ENCODE measurements at regions not wholly inside any gene's neighbourhood (a gene's known extent, or its start where the extent isn't known, plus 50 kb on each side); places are given as distances from the start of the nearest gene placed in this dataset.

DNA sequence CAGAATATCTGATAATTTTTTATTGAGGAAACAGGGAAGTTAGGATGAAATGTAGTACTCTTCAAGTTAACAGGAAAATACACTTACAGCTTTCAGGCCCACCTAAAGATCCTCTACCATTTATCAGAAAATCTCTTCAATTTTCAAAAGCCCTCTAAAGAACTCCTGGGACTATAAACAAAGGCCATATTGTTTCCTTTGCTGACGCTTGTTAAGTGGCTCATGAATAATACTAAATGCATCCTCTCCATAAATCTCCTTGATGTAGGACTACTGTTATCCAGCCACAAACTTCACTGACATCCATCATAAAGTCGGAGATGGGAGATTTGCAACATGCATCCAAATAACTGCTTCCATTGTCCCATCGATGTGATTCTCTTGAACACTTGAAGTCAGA, 326.5 kb downstream of the ZIC1 start:
- Mint-ChIP-seq H3K9me3 (ENCODE audit: unreplicated experiment) (no peaks in the 10 kb centered on the region), H3K4me3 (ENCODE audit: unreplicated experiment) (no peak overlapping the region), H3K36me3 (ENCODE audit: insufficient read depth, unreplicated experiment) (no peaks in the 10 kb centered on the region), H3K27ac (ENCODE audit: low read depth, unreplicated experiment) (no peak overlapping the region), H3K27me3 (ENCODE audit: insufficient read depth, unreplicated experiment) (no peaks in the 10 kb centered on the region), H3K4me1 (ENCODE audit: insufficient read depth, unreplicated experiment) (no peaks in the 10 kb centered on the region)
- BruUV-seq (replicated peaks), result no TSS peak
- ChIA-PET CTCF (no interaction called here), POLR2A (no interaction called here)
- DNase-seq (ENCODE audit: unreplicated experiment), result no peak
- intact Hi-C loops (cut with micrococcal nuclease), result no loop called here
- TF ChIP-seq, protein P1, sequence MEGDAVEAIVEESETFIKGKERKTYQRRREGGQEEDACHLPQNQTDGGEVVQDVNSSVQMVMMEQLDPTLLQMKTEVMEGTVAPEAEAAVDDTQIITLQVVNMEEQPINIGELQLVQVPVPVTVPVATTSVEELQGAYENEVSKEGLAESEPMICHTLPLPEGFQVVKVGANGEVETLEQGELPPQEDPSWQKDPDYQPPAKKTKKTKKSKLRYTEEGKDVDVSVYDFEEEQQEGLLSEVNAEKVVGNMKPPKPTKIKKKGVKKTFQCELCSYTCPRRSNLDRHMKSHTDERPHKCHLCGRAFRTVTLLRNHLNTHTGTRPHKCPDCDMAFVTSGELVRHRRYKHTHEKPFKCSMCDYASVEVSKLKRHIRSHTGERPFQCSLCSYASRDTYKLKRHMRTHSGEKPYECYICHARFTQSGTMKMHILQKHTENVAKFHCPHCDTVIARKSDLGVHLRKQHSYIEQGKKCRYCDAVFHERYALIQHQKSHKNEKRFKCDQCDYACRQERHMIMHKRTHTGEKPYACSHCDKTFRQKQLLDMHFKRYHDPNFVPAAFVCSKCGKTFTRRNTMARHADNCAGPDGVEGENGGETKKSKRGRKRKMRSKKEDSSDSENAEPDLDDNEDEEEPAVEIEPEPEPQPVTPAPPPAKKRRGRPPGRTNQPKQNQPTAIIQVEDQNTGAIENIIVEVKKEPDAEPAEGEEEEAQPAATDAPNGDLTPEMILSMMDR (IDR thresholded peaks at IDR 0.05; ENCODE audit: unreplicated experiment), result no peak

DNA sequence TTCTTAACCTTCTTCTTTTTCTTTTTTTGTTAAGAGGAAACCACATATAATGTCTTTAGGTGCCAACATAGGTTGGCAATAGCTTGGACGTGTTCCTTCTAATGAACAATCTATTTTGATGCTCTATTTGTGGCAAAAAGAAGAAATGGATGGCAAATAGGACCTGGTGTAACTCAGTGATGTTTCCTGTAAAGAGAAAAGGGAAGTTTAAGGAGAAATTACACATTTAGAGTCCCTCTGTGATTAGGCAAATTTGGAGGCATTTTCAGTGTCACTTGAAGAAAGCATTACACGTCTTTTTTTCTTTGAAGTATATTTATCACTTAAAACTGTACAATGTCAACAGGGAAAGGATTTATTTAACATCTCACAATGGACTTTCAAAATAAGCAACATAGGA, 327.1 kb downstream of the ZIC1 start:
- no peak overlapping the region for H3K27ac Mint-ChIP-seq (ENCODE audit: low read depth, unreplicated experiment)
- H3K4me1 Mint-ChIP-seq (ENCODE audit: insufficient read depth, unreplicated experiment), result no peaks in the 10 kb centered on the region
- CTCF ChIA-PET, result no interaction called here

GRCh38 chr3:147737376-147737775, 328.2 kb downstream of the ZIC1 start:
- ChIA-PET CTCF (interaction anchor here (0.5 to 0.7 kb wide), 2 partner anchors 30 to 313 kb away, joined by 3 to 4 read pairs; no protein-coding TSS in a partner anchor), POLR2A (no interaction called here)
- intact Hi-C loops (cut with micrococcal nuclease), result no loop called here
- TF ChIP-seq, protein P1 (IDR thresholded peaks at IDR 0.05; ENCODE audit: unreplicated experiment), result no peak
- BruUV-seq (replicated peaks), result no TSS peak
- no peak overlapping the region for H3K4me3 Mint-ChIP-seq (ENCODE audit: unreplicated experiment)
- H3K27me3 Mint-ChIP-seq (ENCODE audit: insufficient read depth, unreplicated experiment), result peaks cover 16% of the 10 kb centered on the region
- no peaks in the 10 kb centered on the region for H3K9me3 Mint-ChIP-seq (ENCODE audit: unreplicated experiment)
- no peak overlapping the region for H3K27ac Mint-ChIP-seq (ENCODE audit: low read depth, unreplicated experiment)
- no peaks in the 10 kb centered on the region for H3K36me3 Mint-ChIP-seq (ENCODE audit: insufficient read depth, unreplicated experiment)
- no peak for DNase-seq (ENCODE audit: unreplicated experiment)
- H3K4me1 Mint-ChIP-seq (ENCODE audit: insufficient read depth, unreplicated experiment), result no peaks in the 10 kb centered on the region

More for the DNA sequence above, 327.1 kb downstream of the ZIC1 start:
- no peak for DNase-seq (ENCODE audit: unreplicated experiment)
- Mint-ChIP-seq H3K36me3 (ENCODE audit: insufficient read depth, unreplicated experiment) (no peaks in the 10 kb centered on the region), H3K27me3 (ENCODE audit: insufficient read depth, unreplicated experiment) (peaks cover 5% of the 10 kb centered on the region), H3K9me3 (ENCODE audit: unreplicated experiment) (no peaks in the 10 kb centered on the region), H3K4me3 (ENCODE audit: unreplicated experiment) (no peak overlapping the region)
- POLR2A ChIA-PET, result no interaction called here
- intact Hi-C loops (cut with micrococcal nuclease), result no loop called here
- no TSS peak for BruUV-seq (replicated peaks)
- TF ChIP-seq, protein P1 (IDR thresholded peaks at IDR 0.05; ENCODE audit: unreplicated experiment), result no peak

- Mint-ChIP-seq H3K4me3 (ENCODE audit: unreplicated experiment) (no peak overlapping the region), H3K9me3 (ENCODE audit: unreplicated experiment) (no peaks in the 10 kb centered on the region), H3K4me1 (ENCODE audit: insufficient read depth, unreplicated experiment) (no peaks in the 10 kb centered on the region), H3K27me3 (ENCODE audit: insufficient read depth, unreplicated experiment) (peaks cover 17% of the 10 kb centered on the region), H3K36me3 (ENCODE audit: insufficient read depth, unreplicated experiment) (no peaks in the 10 kb centered on the region), H3K27ac (ENCODE audit: low read depth, unreplicated experiment) (no peak overlapping the region)
- intact Hi-C loops (cut with micrococcal nuclease), result no loop called here
- POLR2A ChIA-PET, result no interaction called here
- DNase-seq (ENCODE audit: unreplicated experiment), result no peak
- TF ChIP-seq, protein P1 (IDR thresholded peaks at IDR 0.05; ENCODE audit: unreplicated experiment), result no peak
- no TSS peak for BruUV-seq (replicated peaks)
- CTCF ChIA-PET, result no interaction called here
These were observed 331.8 kb downstream of the ZIC1 start for GRCh38 chr3:147740928-147741327.
